ENCODE measurements at regions not wholly inside any gene's neighbourhood (a gene's known extent, or its start where the extent isn't known, plus 50 kb on each side); places are given as distances from the start of the nearest gene placed in this dataset.

GRCh38 chr11:122334546-122335339 is 218.7 kb upstream of the BLID start:
- Histone ChIP-seq H3K4me2 (ENCODE audit: low read depth, low read length) (peak overlapping the region; percentile 30), H3K9me1 (ENCODE audit: insufficient read depth, low read length) (peaks cover 3% of the 10 kb centered on the region; the same call in 1 of the 2 replicates), H3K9ac (ENCODE audit: low read depth, low read length) (peak overlapping the region; percentile 82), H3K4me1 (ENCODE audit: control insufficient read depth, insufficient read depth, low read length) (peaks cover 22% of the 10 kb centered on the region), H4K20me1 (ENCODE audit: insufficient read depth, low read length) (no peaks in the 10 kb centered on the region), H3K4ac (ENCODE audit: low read depth, low read length) (peak overlapping the region; percentile 44), H2AK5ac (ENCODE audit: low read depth, low read length) (peak overlapping the region; percentile 18; the same call in 1 of the 2 replicates), H4K5ac (ENCODE audit: low read depth, low read length) (peak overlapping the region; percentile 98), H2BK20ac (ENCODE audit: low read depth, low read length) (peak overlapping the region; percentile 62; the same call in 1 of the 2 replicates), H3K23ac (ENCODE audit: low read depth, low read length) (peak overlapping the region; percentile 39), H3K14ac (replicated peaks; ENCODE audit: low read depth, low read length) (peak overlapping the region; percentile 17; the same call in 1 of the 2 replicates), H2BK5ac (ENCODE audit: low read depth, low read length, poor library complexity, severe bottlenecking) (peak overlapping the region; percentile 85), H3K79me1 (ENCODE audit: low read depth in 1 of 2, low read length in 2 of 2) (no peaks in the 10 kb centered on the region), H3K4me3 (ENCODE audit: insufficient read depth, low read depth, low read length) (no peak overlapping the region), H2AFZ (replicated peaks; ENCODE audit: low read length, poor library complexity) (peak overlapping the region; percentile 69), H3K56ac (ENCODE audit: extremely low read depth, insufficient read depth, low read length) (peak overlapping the region; percentile 25; the same call in 1 of the 2 replicates), H4K91ac (ENCODE audit: insufficient read depth, low read depth, low read length) (peak overlapping the region; percentile 74), H3K27ac (ENCODE audit: insufficient read depth, low read length) (peak overlapping the region; percentile 96), H3K27me3 (ENCODE audit: control insufficient read depth, insufficient read depth, low read length) (no peaks in the 10 kb centered on the region), H3K9me3 (ENCODE audit: control insufficient read depth, insufficient read depth, low read length) (no peaks in the 10 kb centered on the region), H2BK120ac (ENCODE audit: low read depth, low read length) (peak overlapping the region; percentile 64), H4K8ac (ENCODE audit: low read depth in 2 of 2, low read length in 2 of 2) (peak overlapping the region; percentile 48 to 81), H3K36me3 (ENCODE audit: control insufficient read depth, insufficient read depth, low read length) (no peaks in the 10 kb centered on the region), H3K18ac (ENCODE audit: low read depth, low read length) (peak overlapping the region; percentile 95), H2AK9ac (replicated peaks; ENCODE audit: low read depth, low read length, poor library complexity) (no peak overlapping the region), H2BK15ac (ENCODE audit: low read depth, low read length) (peak overlapping the region; percentile 50; the same call in 1 of the 3 replicates)
- DNase-seq (peak; percentile 62), ATAC-seq (ENCODE audit: low read depth) (peak; percentile 46)
- in situ Hi-C loops (cut with MboI; ENCODE audit: low sequenced_read_pairs): no loop called here
- no peak for TF ChIP-seq FOS (IDR thresholded peaks at IDR 0.05; ENCODE audit: low read depth, low read length)
- TF ChIP-seq NFE2L2 (IDR thresholded peaks at IDR 0.05; ENCODE audit: low read depth, low read length): no peak
- TF ChIP-seq USF2 (IDR thresholded peaks at IDR 0.05; ENCODE audit: low read depth, low read length): no peak
- TF ChIP-seq MAZ (IDR thresholded peaks at IDR 0.05; ENCODE audit: borderline replicate concordance, low read depth, low read length): no peak
- no peak for TF ChIP-seq MXI1 (IDR thresholded peaks at IDR 0.05; ENCODE audit: borderline replicate concordance, low read depth, low read length)
- TF ChIP-seq SMC3 (IDR thresholded peaks at IDR 0.05; ENCODE audit: low read depth, low read length): no peak
- no peak for TF ChIP-seq MAFK (IDR thresholded peaks at IDR 0.05; ENCODE audit: low read depth, low read length)
- TF ChIP-seq CEBPB (IDR thresholded peaks at IDR 0.05; ENCODE audit: low read depth, low read length): no peak
- no peak for TF ChIP-seq CHD1 (IDR thresholded peaks at IDR 0.05; ENCODE audit: low read depth, low read length)
- no peak for TF ChIP-seq BHLHE40 (IDR thresholded peaks at IDR 0.05; ENCODE audit: low read depth, low read length)
- no peak for TF ChIP-seq RFX5 (IDR thresholded peaks at IDR 0.05; ENCODE audit: low read depth, low read length)
- no peak for TF ChIP-seq RCOR1 (IDR thresholded peaks at IDR 0.05; ENCODE audit: insufficient replicate concordance, low read length)
- TF ChIP-seq, protein P1, sequence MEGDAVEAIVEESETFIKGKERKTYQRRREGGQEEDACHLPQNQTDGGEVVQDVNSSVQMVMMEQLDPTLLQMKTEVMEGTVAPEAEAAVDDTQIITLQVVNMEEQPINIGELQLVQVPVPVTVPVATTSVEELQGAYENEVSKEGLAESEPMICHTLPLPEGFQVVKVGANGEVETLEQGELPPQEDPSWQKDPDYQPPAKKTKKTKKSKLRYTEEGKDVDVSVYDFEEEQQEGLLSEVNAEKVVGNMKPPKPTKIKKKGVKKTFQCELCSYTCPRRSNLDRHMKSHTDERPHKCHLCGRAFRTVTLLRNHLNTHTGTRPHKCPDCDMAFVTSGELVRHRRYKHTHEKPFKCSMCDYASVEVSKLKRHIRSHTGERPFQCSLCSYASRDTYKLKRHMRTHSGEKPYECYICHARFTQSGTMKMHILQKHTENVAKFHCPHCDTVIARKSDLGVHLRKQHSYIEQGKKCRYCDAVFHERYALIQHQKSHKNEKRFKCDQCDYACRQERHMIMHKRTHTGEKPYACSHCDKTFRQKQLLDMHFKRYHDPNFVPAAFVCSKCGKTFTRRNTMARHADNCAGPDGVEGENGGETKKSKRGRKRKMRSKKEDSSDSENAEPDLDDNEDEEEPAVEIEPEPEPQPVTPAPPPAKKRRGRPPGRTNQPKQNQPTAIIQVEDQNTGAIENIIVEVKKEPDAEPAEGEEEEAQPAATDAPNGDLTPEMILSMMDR (conservative IDR thresholded peaks at IDR 0.05; ENCODE audit: low read depth, low read length): no peak
- intact Hi-C loops (cut with micrococcal nuclease): no loop called here
- BruUV-seq (replicated peaks): no TSS peak
- ChIA-PET POLR2A (ENCODE audit: unreplicated experiment) (no interaction called here), CTCF (no interaction called here)
- dilution Hi-C loops (cut with HindIII; ENCODE audit: low sequenced_read_pairs, unreplicated experiment): no loop called here
- 54% methylated on average over 2 of the region's 11 CpGs; no CpG with 5 or more reads in 1 of the 2 experiments for WGBS, 2 experiments (ENCODE audit: extremely low coverage in 2 of 2, insufficient read length in 1 of 2)
